Right lobe of liver (tissue), 4 donors: ENCODE measurements at regions not wholly inside any gene's neighbourhood (a gene's known extent, or its start where the extent isn't known, plus 50 kb on each side); places are given as distances from the start of the nearest gene placed in this dataset.

Experiments used
- POLR2A ChIP-seq: fragments of 450-650 bp; IDR thresholded peaks from one replicate; pipeline ENCODE4 v1.6.1; 2017; ENCODE audit warnings: antibody characterized with exemption, mild to moderate bottlenecking
- TF ChIP-seq, protein P1 (sequence below), 4 donors: fragments of 200-600 bp in 3 of 4; fragments of 450-650 bp in 1 of 4; IDR thresholded peaks; one replicate each; pipeline versions ENCODE4 v1.5.1 to v1.8.0; 2016 to 2022; ENCODE audit warnings: antibody characterized with exemption in 4 of 4, mild to moderate bottlenecking in 2 of 4
- donor health status: DM: no; HTN: no; CAD: no.
- donor health status: DM: no; HTN: no; CAD: no.
- donor health status: DM: no; HTN: yes; CAD: no.

DNA sequence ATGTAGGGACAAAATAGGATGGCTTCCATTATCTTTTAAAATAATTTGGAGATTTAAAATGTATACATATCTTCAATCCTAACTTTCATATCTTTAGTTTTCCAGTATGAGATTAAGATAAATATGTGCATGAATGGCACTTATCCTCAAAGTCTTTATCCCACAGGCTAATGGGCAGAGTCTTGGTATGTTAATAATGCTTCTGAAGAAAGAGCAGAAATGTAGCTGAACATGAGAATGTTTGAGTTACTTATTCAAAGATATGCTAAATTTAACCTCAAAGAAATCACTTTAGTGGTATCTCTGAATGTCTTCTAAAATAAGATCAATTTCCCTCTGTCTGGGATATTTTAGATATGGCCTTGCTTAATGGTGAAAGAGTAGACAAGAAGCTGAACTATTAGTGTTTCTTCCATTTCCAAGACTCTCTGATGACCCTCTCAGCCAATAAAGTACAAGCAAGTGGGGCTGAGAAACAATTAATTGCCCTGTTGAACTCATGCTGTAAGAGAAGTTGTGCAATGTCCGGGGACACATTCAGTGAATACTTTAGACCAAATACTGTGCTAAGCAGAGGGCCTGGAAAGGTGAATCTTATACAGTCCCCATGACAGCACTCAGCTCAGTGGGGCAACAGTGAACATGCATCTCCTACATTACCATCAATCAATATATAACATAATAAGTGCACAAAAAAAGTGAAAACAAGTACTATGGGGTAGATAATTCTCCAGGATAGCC lies 50.0 kb upstream of the ADAMTSL1 start:
- TF ChIP-seq, protein P1, sequence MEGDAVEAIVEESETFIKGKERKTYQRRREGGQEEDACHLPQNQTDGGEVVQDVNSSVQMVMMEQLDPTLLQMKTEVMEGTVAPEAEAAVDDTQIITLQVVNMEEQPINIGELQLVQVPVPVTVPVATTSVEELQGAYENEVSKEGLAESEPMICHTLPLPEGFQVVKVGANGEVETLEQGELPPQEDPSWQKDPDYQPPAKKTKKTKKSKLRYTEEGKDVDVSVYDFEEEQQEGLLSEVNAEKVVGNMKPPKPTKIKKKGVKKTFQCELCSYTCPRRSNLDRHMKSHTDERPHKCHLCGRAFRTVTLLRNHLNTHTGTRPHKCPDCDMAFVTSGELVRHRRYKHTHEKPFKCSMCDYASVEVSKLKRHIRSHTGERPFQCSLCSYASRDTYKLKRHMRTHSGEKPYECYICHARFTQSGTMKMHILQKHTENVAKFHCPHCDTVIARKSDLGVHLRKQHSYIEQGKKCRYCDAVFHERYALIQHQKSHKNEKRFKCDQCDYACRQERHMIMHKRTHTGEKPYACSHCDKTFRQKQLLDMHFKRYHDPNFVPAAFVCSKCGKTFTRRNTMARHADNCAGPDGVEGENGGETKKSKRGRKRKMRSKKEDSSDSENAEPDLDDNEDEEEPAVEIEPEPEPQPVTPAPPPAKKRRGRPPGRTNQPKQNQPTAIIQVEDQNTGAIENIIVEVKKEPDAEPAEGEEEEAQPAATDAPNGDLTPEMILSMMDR (IDR thresholded peaks at IDR 0.05), result no peak
- no peak for TF ChIP-seq POLR2A
